Trophoblast cell (in vitro differentiated cells and primary cell): ENCODE measurements at regions not wholly inside any gene's neighbourhood (a gene's known extent, or its start where the extent isn't known, plus 50 kb on each side); places are given as distances from the start of the nearest gene placed in this dataset.
"Not testable (repeated sequence)": the region's sequence is repeated elsewhere in the genome, so short reads cannot be mapped to it uniquely, and the experiment has no call there.

Source experiments
- DNase-seq, 2 donors: peaks; one replicate each; pipeline ENCODE4 v3.0.0-alpha.2; 2016
- H2AFZ ChIP-seq: 2 replicates; pipeline ENCODE4 v1.6.1; 2013; ENCODE audit warnings: low read length, moderate library complexity, mild to moderate bottlenecking; ENCODE audit not compliant: insufficient read depth, poor library complexity
- H2AK5ac ChIP-seq: 2 replicates; pipeline ENCODE4 v1.6.1; 2013; ENCODE audit warnings: mild to moderate bottlenecking, low read length
- H2BK120ac ChIP-seq: 2 replicates; pipeline ENCODE4 v1.6.1; 2013; ENCODE audit warnings: low read length, mild to moderate bottlenecking, moderate library complexity; ENCODE audit not compliant: insufficient read depth, poor library complexity
- H2BK12ac ChIP-seq: 2 replicates; pipeline ENCODE4 v1.6.1; 2013; ENCODE audit warnings: mild to moderate bottlenecking, low read length, moderate library complexity
- H2BK5ac ChIP-seq: 2 replicates; pipeline ENCODE4 v1.6.1; 2013; ENCODE audit warnings: low read length, low read depth, moderate library complexity, mild to moderate bottlenecking; ENCODE audit not compliant: poor library complexity
- H3K14ac ChIP-seq: 2 replicates; pipeline ENCODE4 v1.6.1; 2013; ENCODE audit warnings: mild to moderate bottlenecking, low read length
- H3K18ac ChIP-seq: 2 replicates; pipeline ENCODE4 v1.6.1; 2013; ENCODE audit warnings: mild to moderate bottlenecking, low read length
- H3K23ac ChIP-seq: 2 replicates; pipeline ENCODE4 v1.6.1; 2013; ENCODE audit warnings: low read length
- H3K27ac ChIP-seq: 2 replicates; pipeline ENCODE4 v1.5.1; 2013; ENCODE audit warnings: low read depth, mild to moderate bottlenecking, inconsistent platforms, low read length, moderate library complexity
- H3K27me3 ChIP-seq: 2 replicates; pipeline ENCODE4 v1.6.1; 2013; ENCODE audit warnings: inconsistent platforms, mild to moderate bottlenecking, low read length, moderate library complexity; ENCODE audit not compliant: insufficient read depth
- H3K36me3 ChIP-seq, 2 experiments: 1 replicate in 1 of 2; 2 replicates in 1 of 2; pipeline ENCODE4 v1.6.1; 2013; ENCODE audit warnings: low read length in 2 of 2, mild to moderate bottlenecking in 2 of 2, moderate library complexity in 1 of 2; ENCODE audit not compliant: insufficient read depth in 2 of 2, control insufficient read depth in 1 of 2
- H3K4ac ChIP-seq: 2 replicates; pipeline ENCODE4 v1.6.1; 2013; ENCODE audit warnings: low read depth, mild to moderate bottlenecking, low read length, moderate library complexity
- H3K4me1 ChIP-seq, 2 experiments: 1 replicate in 1 of 2; 2 replicates in 1 of 2; pipeline ENCODE4 v1.6.1; 2013; ENCODE audit warnings: low read length in 2 of 2, mild to moderate bottlenecking in 2 of 2, moderate library complexity in 1 of 2; ENCODE audit not compliant: insufficient read depth in 2 of 2, control insufficient read depth in 1 of 2
- H3K4me2 ChIP-seq: 2 replicates; pipeline ENCODE4 v1.6.1; 2013; ENCODE audit warnings: inconsistent platforms, mild to moderate bottlenecking, low read length, moderate library complexity
- H3K4me3 ChIP-seq: 2 replicates; pipeline ENCODE4 v1.5.1; 2013; ENCODE audit warnings: mild to moderate bottlenecking, low read depth, low read length, inconsistent platforms
- H3K79me1 ChIP-seq: one replicate; pipeline ENCODE4 v1.6.1; 2013; ENCODE audit warnings: low read length
- H3K79me2 ChIP-seq: 2 replicates; pipeline ENCODE4 v1.6.1; 2013; ENCODE audit warnings: low read length, mild to moderate bottlenecking; ENCODE audit not compliant: control insufficient read depth, insufficient read depth, poor library complexity
- H3K9ac ChIP-seq: 2 replicates; pipeline ENCODE4 v1.6.1; 2013; ENCODE audit warnings: mild to moderate bottlenecking, low read length
- H3K9me3 ChIP-seq: 2 replicates; pipeline ENCODE4 v1.6.1; 2013; ENCODE audit warnings: low read depth, mild to moderate bottlenecking, control low read depth, inconsistent platforms, low read length; ENCODE audit not compliant: insufficient read depth
- H4K12ac ChIP-seq: 2 replicates; pipeline ENCODE4 v1.6.1; 2013; ENCODE audit warnings: low read depth, mild to moderate bottlenecking, low read length, moderate library complexity
- H4K8ac ChIP-seq: 2 replicates; pipeline ENCODE4 v1.6.1; 2013; ENCODE audit warnings: low read depth, mild to moderate bottlenecking, low read length, moderate library complexity
- H4K91ac ChIP-seq: one replicate; pipeline ENCODE4 v1.6.1; 2013; ENCODE audit warnings: low read depth, mild to moderate bottlenecking, low read length, moderate library complexity
- WGBS: extraction: QIAGEN DNeasy Blood & Tissue Kit; methylation state at CpG from one replicate; pipeline ENCODE4 v1.1.7; 2013; ENCODE audit warnings: missing lambda C conversion rate; ENCODE audit not compliant: insufficient read length, insufficient coverage; ENCODE audit errors: extremely low coverage; 5-methylcytosine and 5-hydroxymethylcytosine counted together

DNA sequence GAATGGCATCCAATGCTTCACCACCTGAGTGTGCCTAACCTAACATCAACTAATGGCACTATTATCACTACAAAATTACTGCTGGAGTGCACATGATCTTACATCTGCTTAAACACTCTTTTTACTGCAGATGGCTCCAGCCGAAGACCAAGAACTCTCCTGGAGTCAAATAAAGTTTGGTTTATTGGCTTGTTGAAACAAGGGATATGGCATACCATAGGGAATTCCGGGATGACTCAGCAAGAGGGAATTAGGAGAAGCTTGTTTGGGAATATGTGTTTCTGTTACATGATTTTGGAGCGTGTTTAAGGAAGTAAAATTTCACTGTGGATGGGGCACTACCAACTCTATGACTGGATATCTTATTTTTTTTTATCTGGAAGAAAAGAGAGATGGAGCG is 872.6 kb downstream of the DTWD2 start:
- H2AFZ ChIP-seq: no peak overlapping the region
- H2BK120ac ChIP-seq: no peak overlapping the region
- H3K27ac ChIP-seq: no peak overlapping the region
- H3K18ac ChIP-seq: no peak overlapping the region
- H3K4ac ChIP-seq: no peak overlapping the region
- no peak overlapping the region for H4K8ac ChIP-seq
- no peaks in the 10 kb centered on the region for H3K79me1 ChIP-seq
- no peak overlapping the region for H3K9ac ChIP-seq
- H2AK5ac ChIP-seq: no peak overlapping the region
- H2BK12ac ChIP-seq: no peak overlapping the region
- no peak overlapping the region for H4K12ac ChIP-seq
- H3K79me2 ChIP-seq: no peaks in the 10 kb centered on the region
- no peak overlapping the region for H4K91ac ChIP-seq
- no CpG with 5 or more reads among the region's 4 CpGs for WGBS
- no peak overlapping the region for H3K14ac ChIP-seq
- H3K9me3 ChIP-seq: no peaks in the 10 kb centered on the region
- no peaks in the 10 kb centered on the region for H3K36me3 ChIP-seq
- H3K23ac ChIP-seq: no peak overlapping the region
- no peak overlapping the region for H2BK5ac ChIP-seq
- no peak for DNase-seq
- H3K4me2 ChIP-seq: no peak overlapping the region
- H3K4me3 ChIP-seq: no peak overlapping the region
- no peaks in the 10 kb centered on the region for H3K4me1 ChIP-seq
- no peaks in the 10 kb centered on the region for H3K27me3 ChIP-seq

DNA sequence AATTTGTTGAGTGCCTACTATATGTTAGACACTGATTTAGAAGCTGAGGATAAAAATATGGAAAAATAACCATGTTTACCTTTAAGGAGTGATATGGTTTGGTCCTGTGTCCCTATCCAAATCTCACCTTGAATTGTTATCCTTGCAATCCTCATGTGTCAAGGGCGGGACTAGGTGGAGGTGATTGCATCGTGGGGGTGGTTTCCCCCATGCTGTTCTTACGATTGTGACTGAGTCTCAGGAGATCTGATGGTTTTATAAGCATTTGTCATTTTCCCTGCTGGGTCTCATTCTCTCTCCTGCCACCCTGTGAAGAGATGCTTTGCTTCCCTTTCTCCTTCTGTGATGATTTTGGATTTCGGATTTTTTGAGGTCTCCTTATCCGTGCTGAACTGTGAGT is 876.4 kb downstream of the DTWD2 start:
- WGBS: no CpG with 5 or more reads among the region's 5 CpGs
- H3K18ac ChIP-seq: no peak overlapping the region
- H3K23ac ChIP-seq: no peak overlapping the region
- no peak for DNase-seq
- H2AK5ac ChIP-seq: no peak overlapping the region
- no peak overlapping the region for H4K8ac ChIP-seq
- H2AFZ ChIP-seq: no peak overlapping the region
- H3K4me1 ChIP-seq: no peaks in the 10 kb centered on the region
- no peak overlapping the region for H2BK12ac ChIP-seq
- H3K9ac ChIP-seq: no peak overlapping the region
- H3K79me2 ChIP-seq: no peaks in the 10 kb centered on the region
- H3K27me3 ChIP-seq: no peaks in the 10 kb centered on the region
- H3K9me3 ChIP-seq: no peaks in the 10 kb centered on the region
- no peak overlapping the region for H3K4ac ChIP-seq
- no peak overlapping the region for H3K4me3 ChIP-seq
- no peaks in the 10 kb centered on the region for H3K79me1 ChIP-seq
- no peak overlapping the region for H3K4me2 ChIP-seq
- H3K14ac ChIP-seq: no peak overlapping the region
- H2BK120ac ChIP-seq: no peak overlapping the region
- no peak overlapping the region for H4K91ac ChIP-seq
- H3K36me3 ChIP-seq: no peaks in the 10 kb centered on the region
- no peak overlapping the region for H4K12ac ChIP-seq
- no peak overlapping the region for H2BK5ac ChIP-seq
- H3K27ac ChIP-seq: no peak overlapping the region

DNA sequence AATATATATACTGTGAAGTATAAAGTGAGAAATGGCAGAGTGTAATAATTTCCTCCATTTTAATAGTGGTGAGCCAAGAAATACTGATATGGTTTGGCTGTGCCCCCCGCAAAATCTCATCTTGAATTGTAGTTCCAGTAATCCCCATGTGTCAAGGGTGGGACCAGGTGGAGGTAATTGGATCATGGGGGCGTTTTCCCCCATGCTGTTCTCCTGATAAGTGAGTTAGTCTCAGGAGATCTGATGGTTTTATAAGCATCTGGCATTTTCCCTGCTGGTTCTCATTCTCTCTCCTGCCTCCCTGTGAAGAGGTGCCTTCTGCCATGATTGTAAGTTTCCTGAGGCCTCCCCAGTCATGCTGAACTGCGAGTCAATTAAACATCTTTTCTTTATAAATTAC is 881.1 kb downstream of the DTWD2 start:
- H3K9ac ChIP-seq: not testable (repeated sequence)

DNA sequence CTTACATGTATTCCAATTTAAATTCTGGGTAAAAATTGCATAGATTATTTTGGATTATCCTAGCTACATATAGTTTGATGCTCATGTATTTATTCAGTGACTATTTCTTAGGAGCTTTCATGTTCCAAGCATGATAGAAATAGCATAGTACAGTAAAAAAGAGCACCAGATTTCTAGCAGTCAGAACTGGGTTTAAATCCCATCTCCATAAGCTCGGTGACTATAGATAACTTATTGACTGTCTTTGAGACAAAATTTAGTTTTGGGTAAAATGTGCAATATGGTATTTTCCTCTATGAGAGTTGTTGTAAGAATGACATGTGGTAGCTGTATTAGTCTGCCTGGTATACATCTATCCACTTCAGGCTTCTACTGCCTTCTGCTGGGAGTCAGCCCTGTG is 889.6 kb downstream of the DTWD2 start:
- H2BK5ac ChIP-seq: no peak overlapping the region
- no peak overlapping the region for H4K8ac ChIP-seq
- H3K9ac ChIP-seq: no peak overlapping the region
- H3K4me1 ChIP-seq: no peaks in the 10 kb centered on the region
- H3K23ac ChIP-seq: no peak overlapping the region
- no peak overlapping the region for H4K12ac ChIP-seq
- H3K18ac ChIP-seq: no peak overlapping the region
- WGBS: no CpG with 5 or more reads among the region's 1 CpG
- no peaks in the 10 kb centered on the region for H3K79me2 ChIP-seq
- H3K27me3 ChIP-seq: no peaks in the 10 kb centered on the region
- no peak overlapping the region for H2AFZ ChIP-seq
- H3K4ac ChIP-seq: no peak overlapping the region
- H3K36me3 ChIP-seq: no peaks in the 10 kb centered on the region
- no peak overlapping the region for H2BK12ac ChIP-seq
- H3K9me3 ChIP-seq: no peaks in the 10 kb centered on the region
- H3K79me1 ChIP-seq: no peaks in the 10 kb centered on the region
- DNase-seq: no peak
- no peak overlapping the region for H3K14ac ChIP-seq
- H2AK5ac ChIP-seq: no peak overlapping the region
- no peak overlapping the region for H4K91ac ChIP-seq
- H3K27ac ChIP-seq: no peak overlapping the region
- no peak overlapping the region for H2BK120ac ChIP-seq
- H3K4me3 ChIP-seq: no peak overlapping the region
- no peak overlapping the region for H3K4me2 ChIP-seq

More for the DNA sequence above, 881.1 kb downstream of the DTWD2 start:
- not testable (repeated sequence) for H3K79me1 ChIP-seq, H3K4me2 ChIP-seq, H3K4ac ChIP-seq, H4K8ac ChIP-seq, H3K4me1 ChIP-seq, H3K18ac ChIP-seq, H3K14ac ChIP-seq, H2BK5ac ChIP-seq, DNase-seq, H3K23ac ChIP-seq, H4K91ac ChIP-seq, H4K12ac ChIP-seq, H3K36me3 ChIP-seq, H2BK12ac ChIP-seq, H3K79me2 ChIP-seq, H2AFZ ChIP-seq, H2BK120ac ChIP-seq, H3K27me3 ChIP-seq, H2AK5ac ChIP-seq, H3K27ac ChIP-seq, H3K9me3 ChIP-seq, H3K4me3 ChIP-seq
- no CpG with 5 or more reads among the region's 3 CpGs for WGBS
